LNCAP (cell line): ENCODE measurements at regions not wholly inside any gene's neighbourhood (a gene's known extent, or its start where the extent isn't known, plus 50 kb on each side); places are given as distances from the start of the nearest gene placed in this dataset.

Source experiments
- TF ChIP-seq, protein P1 (sequence below): fragments of 450-650 bp; IDR thresholded peaks from 2 replicates; pipeline ENCODE4 v1.5.1; 2017; ENCODE audit warnings: mild to moderate bottlenecking

DNA sequence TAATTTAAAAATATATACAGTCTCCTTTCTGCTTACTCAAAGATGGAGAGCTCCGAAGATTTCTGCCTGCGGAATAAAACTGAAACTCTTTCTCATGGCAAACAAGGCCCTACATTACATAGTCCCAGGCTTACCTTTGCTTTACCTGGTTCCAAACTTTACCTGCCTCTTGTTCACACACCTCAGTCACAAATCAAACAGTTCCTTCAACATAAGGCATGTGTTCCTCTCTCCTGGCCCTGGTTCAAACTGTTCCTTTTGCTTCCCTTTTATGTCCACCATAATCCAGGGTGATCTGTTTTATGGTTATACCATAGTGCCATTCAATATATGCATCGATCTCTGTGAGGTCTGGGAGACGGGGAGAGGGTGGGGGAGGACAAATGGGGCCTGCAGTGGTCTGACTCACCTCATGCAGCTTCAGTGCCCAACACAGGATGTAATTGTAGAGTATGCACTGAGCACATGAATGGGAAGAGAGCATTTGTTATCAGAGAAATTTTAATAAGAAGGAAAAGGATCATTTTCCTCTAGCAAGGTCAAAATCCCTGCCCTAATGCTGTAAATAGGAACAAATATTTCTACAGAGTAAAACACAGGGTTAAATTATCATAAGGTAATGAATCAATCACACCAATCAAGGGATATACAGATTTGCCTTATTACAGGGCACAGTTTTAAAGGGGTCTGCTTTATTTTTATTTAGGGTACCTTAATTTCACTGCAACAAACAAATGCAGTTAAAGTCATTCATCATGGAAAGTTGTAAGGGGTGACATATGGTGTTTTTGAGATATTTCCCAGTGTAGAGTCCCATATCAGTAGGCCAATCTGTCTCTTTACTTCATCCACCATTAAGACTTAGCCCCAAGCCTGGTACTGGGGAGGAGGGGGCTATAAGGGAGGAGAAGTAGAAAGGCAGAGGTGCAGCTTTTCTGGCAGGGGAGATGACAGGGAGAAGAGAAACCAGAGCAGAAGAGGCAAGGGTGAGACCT is 88.8 kb upstream of the PDE1C start:
- TF ChIP-seq, protein P1, sequence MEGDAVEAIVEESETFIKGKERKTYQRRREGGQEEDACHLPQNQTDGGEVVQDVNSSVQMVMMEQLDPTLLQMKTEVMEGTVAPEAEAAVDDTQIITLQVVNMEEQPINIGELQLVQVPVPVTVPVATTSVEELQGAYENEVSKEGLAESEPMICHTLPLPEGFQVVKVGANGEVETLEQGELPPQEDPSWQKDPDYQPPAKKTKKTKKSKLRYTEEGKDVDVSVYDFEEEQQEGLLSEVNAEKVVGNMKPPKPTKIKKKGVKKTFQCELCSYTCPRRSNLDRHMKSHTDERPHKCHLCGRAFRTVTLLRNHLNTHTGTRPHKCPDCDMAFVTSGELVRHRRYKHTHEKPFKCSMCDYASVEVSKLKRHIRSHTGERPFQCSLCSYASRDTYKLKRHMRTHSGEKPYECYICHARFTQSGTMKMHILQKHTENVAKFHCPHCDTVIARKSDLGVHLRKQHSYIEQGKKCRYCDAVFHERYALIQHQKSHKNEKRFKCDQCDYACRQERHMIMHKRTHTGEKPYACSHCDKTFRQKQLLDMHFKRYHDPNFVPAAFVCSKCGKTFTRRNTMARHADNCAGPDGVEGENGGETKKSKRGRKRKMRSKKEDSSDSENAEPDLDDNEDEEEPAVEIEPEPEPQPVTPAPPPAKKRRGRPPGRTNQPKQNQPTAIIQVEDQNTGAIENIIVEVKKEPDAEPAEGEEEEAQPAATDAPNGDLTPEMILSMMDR, result no peak

DNA sequence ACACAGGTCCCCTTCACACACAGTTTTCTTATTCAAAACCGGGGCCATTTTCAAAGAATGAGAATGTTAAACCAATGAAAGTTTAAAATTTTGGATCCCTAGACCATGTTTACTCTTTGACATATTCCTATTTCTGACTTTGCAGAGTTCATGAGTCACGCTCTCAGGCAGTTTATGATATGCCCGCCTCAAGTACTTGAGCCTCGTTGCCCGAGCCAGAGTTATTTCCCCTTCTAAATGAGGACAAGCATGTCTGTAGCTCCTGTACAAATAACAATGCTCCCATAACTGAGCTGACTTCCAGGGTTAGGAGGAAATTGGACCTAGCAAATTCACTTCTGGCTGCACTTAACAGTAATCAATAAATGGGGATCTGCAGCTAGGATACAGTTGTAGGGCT is 87.9 kb upstream of the PDE1C start:
- TF ChIP-seq, protein P1, result no peak

- TF ChIP-seq, protein P1, result no peak
Measured at GRCh38 chr7:32155712-32156111, 85.5 kb upstream of the PDE1C start.

GRCh38 chr7:32154797-32155196 is 84.6 kb upstream of the PDE1C start:
- TF ChIP-seq, protein P1, result no peak

- TF ChIP-seq, protein P1, result no peak
Measured at GRCh38 chr7:32153006-32153405, 82.8 kb upstream of the PDE1C start.

GRCh38 chr7:32152576-32152975 is 82.4 kb upstream of the PDE1C start:
- TF ChIP-seq, protein P1, result no peak

GRCh38 chr7:32150589-32150988 is 80.4 kb upstream of the PDE1C start:
- TF ChIP-seq, protein P1, result no peak
